OCI-LY3 (cell line): ENCODE measurements at regions not wholly inside any gene's neighbourhood (a gene's known extent, or its start where the extent isn't known, plus 50 kb on each side); places are given as distances from the start of the nearest gene placed in this dataset.

ENCODE experiments used
- H2AFZ ChIP-seq: fragments of 200-600, 300-600 bp; shearing (Covaris generic); 2 replicates; pipeline ENCODE4 v1.6.0; 2014; ENCODE audit warnings: antibody characterized with exemption, low read depth, low read length
- H3K27ac ChIP-seq: fragments of 200-600, 300-600 bp; sonication (generic); 2 replicates; pipeline ENCODE4 v1.5.1; 2014; ENCODE audit warnings: mild to moderate bottlenecking, low read length, moderate library complexity, mixed read lengths
- H3K27me3 ChIP-seq: fragments of 200-600, 300-600 bp; sonication (generic); 2 replicates; pipeline ENCODE4 v1.6.1; 2014; ENCODE audit warnings: low read depth, low read length, mixed read lengths
- H3K36me3 ChIP-seq: fragments of 200-600, 300-600 bp; sonication (generic); replicated peaks from 2 replicates; pipeline ENCODE3; 2014; ENCODE audit warnings: low read depth, low read length, mixed read lengths
- H3K4me1 ChIP-seq: fragments of 300-600, 200-600 bp; sonication (generic); 2 replicates; pipeline ENCODE4 v1.6.1; 2014; ENCODE audit warnings: low read length, mixed read lengths
- H3K4me2 ChIP-seq: fragments of 200-600, 300-600 bp; sonication (generic); 2 replicates; pipeline ENCODE4 v1.6.1; 2014; ENCODE audit warnings: low read length, mixed read lengths
- H3K4me3 ChIP-seq: fragments of 300-600, 200-600 bp; sonication (generic); 2 replicates; pipeline ENCODE4 v1.5.1; 2014; ENCODE audit warnings: antibody characterized with exemption, mild to moderate bottlenecking, low read length, moderate library complexity
- H3K79me2 ChIP-seq: fragments of 300-600, 200-600 bp; shearing (Covaris generic); 2 replicates; pipeline ENCODE4 v1.6.1; 2014; ENCODE audit warnings: mild to moderate bottlenecking, low read length, mixed read lengths
- H3K9ac ChIP-seq: fragments of 300-600, 200-600 bp; shearing (Covaris generic); 2 replicates; pipeline ENCODE4 v1.6.0; 2014; ENCODE audit warnings: mild to moderate bottlenecking, low read length, moderate library complexity
- H3K9me3 ChIP-seq: fragments of 200-600, 300-600 bp; shearing (Covaris generic); 2 replicates; pipeline ENCODE4 v1.6.1; 2014; ENCODE audit warnings: low read length, mixed read lengths; ENCODE audit not compliant: insufficient read depth
- H4K20me1 ChIP-seq: fragments of 200-600, 300-600 bp; sonication (generic); 2 replicates; pipeline ENCODE4 v1.6.1; 2016; ENCODE audit warnings: low read length, mixed read lengths; ENCODE audit not compliant: insufficient read depth
- CTCF ChIP-seq: fragments of 200-600, 300-600 bp; sonication (generic); IDR thresholded peaks from 2 replicates; pipeline ENCODE4 v1.5.1; 2014; ENCODE audit warnings: antibody characterized with exemption, low read length, low read depth
- EZH2phosphoT487 ChIP-seq: fragments of 200-600 bp; shearing (Covaris generic); IDR thresholded peaks from 2 replicates; pipeline ENCODE4 v1.6.1; 2018; ENCODE audit warnings: antibody characterized with exemption, mixed run types, low read depth

DNA sequence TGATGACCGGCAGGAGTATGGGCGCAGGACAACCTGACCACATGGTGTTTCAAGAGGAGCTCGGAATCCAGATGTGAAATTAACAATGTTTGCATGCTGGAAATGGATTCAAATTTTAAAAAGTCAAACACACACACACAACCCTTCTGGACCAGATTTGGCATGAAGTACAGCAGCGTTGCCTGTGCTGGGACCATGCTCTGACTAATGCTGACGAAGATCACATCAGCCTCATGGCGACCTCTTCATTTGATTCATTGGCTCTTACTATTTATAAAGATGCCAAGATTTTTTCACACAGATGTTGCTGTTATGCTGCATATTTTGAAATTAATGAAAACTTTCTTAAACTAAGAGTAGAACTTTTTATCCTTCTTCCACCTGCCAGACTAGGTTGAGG, 926.6 kb upstream of the TMEM132C start:
- Histone ChIP-seq H3K79me2 (no peaks in the 10 kb centered on the region), H4K20me1 (no peaks in the 10 kb centered on the region), H3K27ac (no peak overlapping the region), H3K4me1 (no peaks in the 10 kb centered on the region), H2AFZ (no peak overlapping the region), H3K9ac (no peak overlapping the region), H3K4me2 (no peak overlapping the region), H3K36me3 (no peaks in the 10 kb centered on the region), H3K4me3 (no peak overlapping the region), H3K27me3 (no peaks in the 10 kb centered on the region; the same call in 1 of the 2 replicates), H3K9me3 (no peaks in the 10 kb centered on the region)
- TF ChIP-seq CTCF (no peak), EZH2phosphoT487 (no peak)

DNA sequence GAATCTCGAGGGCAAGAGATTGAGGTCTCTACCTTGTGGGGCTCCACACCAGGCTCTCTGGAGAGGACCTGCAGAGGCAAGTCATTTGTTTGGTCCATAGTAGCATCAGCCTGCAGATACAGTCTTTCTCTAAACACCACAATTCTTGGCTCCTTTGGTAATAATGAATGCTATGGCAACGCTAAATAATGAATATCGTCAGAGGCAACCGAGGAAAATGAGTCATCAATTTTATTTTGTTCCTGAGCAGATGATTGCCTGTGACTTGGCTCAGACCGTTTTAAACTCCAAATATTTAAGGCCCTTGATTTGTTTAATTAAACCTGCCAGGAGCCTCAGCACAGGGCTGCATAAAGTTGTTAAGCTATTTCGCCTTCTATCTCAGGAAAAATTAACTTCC, 924.1 kb upstream of the TMEM132C start:
- no peaks in the 10 kb centered on the region for H3K36me3 ChIP-seq
- no peaks in the 10 kb centered on the region for H4K20me1 ChIP-seq
- no peaks in the 10 kb centered on the region for H3K79me2 ChIP-seq
- H3K4me2 ChIP-seq: no peak overlapping the region
- no peaks in the 10 kb centered on the region; the same call in 1 of the 2 replicates for H3K27me3 ChIP-seq
- no peaks in the 10 kb centered on the region for H3K4me1 ChIP-seq
- H3K27ac ChIP-seq: no peak overlapping the region
- no peaks in the 10 kb centered on the region for H3K9me3 ChIP-seq
- no peak overlapping the region for H3K9ac ChIP-seq
- no peak for TF ChIP-seq EZH2phosphoT487
- TF ChIP-seq CTCF: no peak
- no peak overlapping the region for H2AFZ ChIP-seq
- H3K4me3 ChIP-seq: no peak overlapping the region

GRCh38 chr12:127343940-127344339, 923.0 kb upstream of the TMEM132C start:
- no peak overlapping the region for H2AFZ ChIP-seq
- TF ChIP-seq CTCF (no peak), EZH2phosphoT487 (no peak)

GRCh38 chr12:127351481-127352010, 915.4 kb upstream of the TMEM132C start:
- Histone ChIP-seq H4K20me1 (no peaks in the 10 kb centered on the region), H3K79me2 (no peaks in the 10 kb centered on the region), H3K27ac (no peak overlapping the region), H3K9ac (no peak overlapping the region), H3K4me1 (no peaks in the 10 kb centered on the region), H3K4me3 (no peak overlapping the region), H3K27me3 (no peaks in the 10 kb centered on the region), H3K36me3 (no peaks in the 10 kb centered on the region), H3K4me2 (no peak overlapping the region), H2AFZ (no peak overlapping the region), H3K9me3 (no peaks in the 10 kb centered on the region)
- TF ChIP-seq CTCF: no peak
- TF ChIP-seq EZH2phosphoT487: no peak

More at GRCh38 chr12:127343940-127344339, 923.0 kb upstream of the TMEM132C start:
- Histone ChIP-seq H3K9me3 (no peaks in the 10 kb centered on the region), H3K4me3 (no peak overlapping the region), H3K27ac (no peak overlapping the region), H3K36me3 (no peaks in the 10 kb centered on the region), H3K9ac (no peak overlapping the region), H3K4me2 (no peak overlapping the region), H4K20me1 (no peaks in the 10 kb centered on the region), H3K4me1 (no peaks in the 10 kb centered on the region), H3K27me3 (no peaks in the 10 kb centered on the region), H3K79me2 (no peaks in the 10 kb centered on the region)
